OCI-LY3 (cell line): ENCODE measurements at regions not wholly inside any gene's neighbourhood (a gene's known extent, or its start where the extent isn't known, plus 50 kb on each side); places are given as distances from the start of the nearest gene placed in this dataset.

Source experiments
- CTCF ChIP-seq: fragments of 200-600, 300-600 bp; sonication (generic); IDR thresholded peaks from 2 replicates; pipeline ENCODE4 v1.5.1; 2014; ENCODE audit warnings: antibody characterized with exemption, low read length, low read depth
- EZH2phosphoT487 ChIP-seq: fragments of 200-600 bp; shearing (Covaris generic); IDR thresholded peaks from 2 replicates; pipeline ENCODE4 v1.6.1; 2018; ENCODE audit warnings: antibody characterized with exemption, mixed run types, low read depth

DNA sequence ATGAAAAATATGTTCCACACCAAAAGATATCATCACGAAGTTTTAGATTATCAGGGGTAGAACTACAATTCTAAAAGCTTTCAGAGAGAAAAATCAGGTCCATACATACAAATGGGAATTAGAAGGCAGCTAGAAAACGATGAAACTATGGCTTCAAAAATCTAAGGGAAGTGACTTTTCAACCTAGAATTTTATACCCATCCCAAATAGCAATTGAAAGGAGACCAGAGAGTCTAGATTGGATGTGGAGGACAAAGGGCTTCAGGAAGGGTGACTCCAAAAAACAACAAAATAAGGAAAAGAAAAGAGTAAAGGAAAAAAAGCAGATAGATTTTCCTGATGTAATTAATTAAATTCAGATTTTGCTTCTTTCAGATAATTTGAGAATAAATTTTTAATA, 72.0 kb upstream of the CEP78 start:
- no peak for TF ChIP-seq CTCF
- TF ChIP-seq EZH2phosphoT487: no peak
